ENCODE measurements at regions not wholly inside any gene's neighbourhood (a gene's known extent, or its start where the extent isn't known, plus 50 kb on each side); places are given as distances from the start of the nearest gene placed in this dataset.

DNA sequence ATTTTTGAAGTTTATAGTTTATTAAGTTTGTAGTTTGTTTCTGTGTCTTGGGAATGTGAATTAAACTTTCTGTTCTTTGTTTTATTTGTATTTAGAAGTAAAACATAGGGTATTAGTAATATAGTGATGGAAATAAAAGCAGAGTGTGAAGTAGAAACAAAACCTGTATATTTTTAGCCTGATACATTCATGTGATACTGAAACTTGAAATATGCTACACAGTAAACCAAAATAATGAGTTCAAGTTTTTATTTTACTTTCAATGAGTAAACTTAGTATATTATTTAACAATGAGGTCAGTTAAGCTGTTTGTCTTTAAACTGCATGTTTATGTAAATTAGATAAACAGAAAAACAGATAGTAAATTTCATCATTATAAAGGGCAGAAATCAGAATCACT lies 1592.6 kb downstream of the GRIK2 start:
- in situ Hi-C loops (cut with MboI; ENCODE audit: low pct_ligation_motif_present in 1 of 4, low pct_unique_long_range_greater_than_20kb in 1 of 4, low sequenced_read_pairs in 3 of 4) = no loop called here
- H3K4me3 ChIP-seq = no peak overlapping the region
- TF ChIP-seq EP300 (IDR thresholded peaks at IDR 0.05; ENCODE audit: low read depth) = no peak
- TF ChIP-seq POLR2A (IDR thresholded peaks at IDR 0.05) = no peak
- TF ChIP-seq CTCF (IDR thresholded peaks at IDR 0.05) = no peak
- no peak for TF ChIP-seq POLR2AphosphoS5 (IDR thresholded peaks at IDR 0.05)

DNA sequence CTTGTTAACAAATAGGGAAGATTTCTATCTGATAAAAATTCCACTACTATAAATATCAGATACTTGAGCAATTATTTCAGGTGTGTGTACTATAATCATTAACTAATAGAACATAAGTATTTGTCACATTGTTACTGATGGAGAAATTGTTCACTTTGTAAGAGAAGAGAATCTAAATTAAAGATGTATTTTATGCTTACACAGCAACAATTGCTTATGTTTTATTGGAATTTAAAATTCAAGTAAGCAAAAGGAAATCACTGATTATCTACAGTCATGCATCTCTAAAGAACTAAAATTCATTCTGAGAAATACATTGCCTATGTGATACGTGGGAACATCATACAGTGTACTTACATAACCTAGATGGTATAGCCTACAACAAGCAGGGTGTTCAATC lies 1590.8 kb downstream of the GRIK2 start:
- Histone ChIP-seq H3K9me3 (no peaks in the 10 kb centered on the region), H3K36me3 (no peaks in the 10 kb centered on the region), H3K27me3 (no peaks in the 10 kb centered on the region), H3K4me3 (no peak overlapping the region), H3K4me1 (no peaks in the 10 kb centered on the region), H3K27ac (no peak overlapping the region)
- intact Hi-C loops (cut with DNase I; ENCODE audit: low total_unique reads) (no loop called here), in situ Hi-C loops (cut with MboI; ENCODE audit: low pct_ligation_motif_present in 1 of 4, low pct_unique_long_range_greater_than_20kb in 1 of 4, low sequenced_read_pairs in 3 of 4) (no loop called here)
- WGBS, 2 donors (ENCODE audit: low coverage in 1 of 2) = 75 to 100% methylated on average over 1 of the region's 1 CpG
- no peak for DNase-seq
- TF ChIP-seq POLR2A (IDR thresholded peaks at IDR 0.05) (no peak), CTCF (IDR thresholded peaks at IDR 0.05) (no peak), EP300 (IDR thresholded peaks at IDR 0.05; ENCODE audit: low read depth) (no peak), POLR2AphosphoS5 (IDR thresholded peaks at IDR 0.05) (no peak)

More for the DNA sequence above, 1592.6 kb downstream of the GRIK2 start:
- Histone ChIP-seq H3K27me3 (no peaks in the 10 kb centered on the region), H3K4me1 (no peaks in the 10 kb centered on the region), H3K9me3 (no peaks in the 10 kb centered on the region), H3K36me3 (no peaks in the 10 kb centered on the region), H3K27ac (no peak overlapping the region)
- DNase-seq = no peak
- intact Hi-C loops (cut with DNase I; ENCODE audit: low total_unique reads) = loop anchor here (5.0 kb wide), 1 partner anchor 631 kb away; no protein-coding TSS in a partner anchor

- in situ Hi-C loops (cut with MboI; ENCODE audit: low pct_ligation_motif_present in 1 of 4, low pct_unique_long_range_greater_than_20kb in 1 of 4, low sequenced_read_pairs in 3 of 4) = no loop called here
- no peaks in the 10 kb centered on the region for H3K4me1 ChIP-seq
- no peak for TF ChIP-seq POLR2A (IDR thresholded peaks at IDR 0.05)
- no peak for TF ChIP-seq EP300 (IDR thresholded peaks at IDR 0.05; ENCODE audit: low read depth)
- TF ChIP-seq CTCF (IDR thresholded peaks at IDR 0.05) = no peak
- no peak for TF ChIP-seq POLR2AphosphoS5 (IDR thresholded peaks at IDR 0.05)
- intact Hi-C loops (cut with DNase I; ENCODE audit: low total_unique reads) = no loop called here
- no peaks in the 10 kb centered on the region for H3K36me3 ChIP-seq
- 31 to 40% methylated on average over 2 of the region's 2 CpGs for WGBS, 2 donors (ENCODE audit: low coverage in 1 of 2)
- DNase-seq = no peak
- H3K27ac ChIP-seq = no peak overlapping the region
- H3K27me3 ChIP-seq = no peaks in the 10 kb centered on the region
- H3K4me3 ChIP-seq = no peak overlapping the region
- H3K9me3 ChIP-seq = no peaks in the 10 kb centered on the region
These were observed 1588.0 kb downstream of the GRIK2 start for GRCh38 chr6:102981490-102982015.

GRCh38 chr6:102980951-102981350 lies 1587.4 kb downstream of the GRIK2 start:
- Histone ChIP-seq H3K27me3 (no peaks in the 10 kb centered on the region), H3K9me3 (no peaks in the 10 kb centered on the region), H3K4me1 (no peaks in the 10 kb centered on the region), H3K36me3 (no peaks in the 10 kb centered on the region), H3K4me3 (no peak overlapping the region), H3K27ac (no peak overlapping the region)
- in situ Hi-C loops (cut with MboI; ENCODE audit: low pct_ligation_motif_present in 1 of 4, low pct_unique_long_range_greater_than_20kb in 1 of 4, low sequenced_read_pairs in 3 of 4) (no loop called here), intact Hi-C loops (cut with DNase I; ENCODE audit: low total_unique reads) (no loop called here)
- no peak for TF ChIP-seq EP300 (IDR thresholded peaks at IDR 0.05; ENCODE audit: low read depth)
- TF ChIP-seq POLR2AphosphoS5 (IDR thresholded peaks at IDR 0.05) = no peak
- no peak for TF ChIP-seq POLR2A (IDR thresholded peaks at IDR 0.05)
- no peak for TF ChIP-seq CTCF (IDR thresholded peaks at IDR 0.05)
- 63 to 82% methylated on average over 1 of the region's 1 CpG for whole genome bisulfite sequencing, 2 donors (ENCODE audit: low coverage in 1 of 2)
- DNase-seq = no peak
